ENCODE measurements at regions not wholly inside any gene's neighbourhood (a gene's known extent, or its start where the extent isn't known, plus 50 kb on each side); places are given as distances from the start of the nearest gene placed in this dataset.
"Not testable (repeated sequence)": the region's sequence is repeated elsewhere in the genome, so short reads cannot be mapped to it uniquely, and the experiment has no call there.

GRCh38 chr5:159642379-159642778, 273.9 kb upstream of the ADRA1B start:
- DNase-seq (ENCODE audit: low read depth, low spot score), result no peak

DNA sequence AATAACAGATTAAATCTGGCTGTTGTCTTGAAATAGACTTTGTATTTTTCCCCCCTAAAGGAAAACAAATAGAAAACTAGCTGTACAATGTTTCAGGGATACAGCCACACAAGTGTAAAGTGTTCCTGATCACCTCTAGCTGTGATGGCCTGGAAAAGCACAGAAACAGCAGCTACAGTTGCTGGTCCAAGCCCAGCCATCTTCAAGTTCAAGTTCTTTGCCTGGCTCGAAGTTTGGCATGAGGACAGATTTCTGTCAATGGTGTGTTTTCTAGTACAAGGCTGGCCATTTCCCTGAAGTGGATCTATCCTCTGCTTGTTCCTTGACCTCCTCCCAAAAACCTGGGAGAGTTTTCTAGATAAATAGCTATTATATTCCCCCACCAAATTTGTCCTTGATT, 272.2 kb upstream of the ADRA1B start:
- DNase-seq (ENCODE audit: low read depth, low spot score), result no peak

- DNase-seq (ENCODE audit: low read depth, low spot score), result no peak
Observed at GRCh38 chr5:159645179-159645846, 271.0 kb upstream of the ADRA1B start.

- DNase-seq (ENCODE audit: low read depth, low spot score), result no peak
Observed at GRCh38 chr5:159650803-159651202, 265.5 kb upstream of the ADRA1B start.

DNA sequence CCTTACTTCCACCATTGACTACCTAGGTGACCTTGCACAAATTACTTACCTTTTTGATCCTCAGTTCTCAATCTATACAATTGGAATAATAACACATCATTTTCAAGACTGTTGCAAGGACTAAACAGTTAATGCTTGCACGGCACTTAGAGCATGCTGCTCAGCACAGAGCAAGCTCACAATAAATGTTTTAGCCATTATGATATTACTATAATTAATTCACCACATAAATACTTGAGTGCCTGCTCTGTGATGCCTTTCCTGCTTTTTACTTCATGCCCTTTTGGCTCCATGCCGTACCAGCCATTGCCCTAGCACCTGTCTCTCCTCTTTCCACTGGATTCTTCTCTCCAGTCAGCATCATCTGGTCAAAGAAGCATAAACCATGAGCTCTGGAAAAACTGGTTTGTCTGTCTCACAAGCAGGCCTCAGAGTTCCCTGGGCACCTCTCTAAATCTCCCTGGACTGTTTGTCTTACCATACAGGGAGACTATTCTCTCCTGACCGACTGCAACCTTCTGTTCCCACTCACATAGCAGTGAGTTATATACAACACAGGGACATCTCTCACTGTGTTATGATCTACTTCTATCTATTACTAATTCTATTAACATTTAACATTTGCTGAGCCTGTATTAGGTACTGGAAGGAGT, 260.4 kb upstream of the ADRA1B start:
- no peak for DNase-seq (ENCODE audit: low read depth, low spot score)

GRCh38 chr5:159657298-159657697, 259.0 kb upstream of the ADRA1B start:
- DNase-seq (ENCODE audit: low read depth, low spot score), result no peak

DNA sequence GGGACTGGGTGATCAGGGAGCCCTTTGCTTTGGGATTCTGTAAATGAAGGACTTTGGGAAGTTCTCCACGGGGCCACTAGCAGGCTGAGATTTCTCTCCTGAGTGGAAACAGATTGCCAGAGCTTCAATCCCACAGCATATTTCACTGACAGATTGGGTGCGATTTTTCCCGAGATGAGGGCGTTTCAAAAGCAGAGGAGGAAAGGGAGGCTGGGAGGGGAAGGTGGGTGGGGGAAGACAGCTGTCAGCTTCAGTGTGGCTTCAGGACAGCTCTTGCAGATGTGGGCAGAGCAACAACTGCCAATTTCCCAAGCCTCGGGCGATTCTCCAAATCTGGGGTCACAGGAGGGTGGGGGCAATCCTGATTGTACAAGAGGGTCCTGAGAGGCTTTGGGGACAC, 258.5 kb upstream of the ADRA1B start:
- no peak for DNase-seq (ENCODE audit: low read depth, low spot score)

DNA sequence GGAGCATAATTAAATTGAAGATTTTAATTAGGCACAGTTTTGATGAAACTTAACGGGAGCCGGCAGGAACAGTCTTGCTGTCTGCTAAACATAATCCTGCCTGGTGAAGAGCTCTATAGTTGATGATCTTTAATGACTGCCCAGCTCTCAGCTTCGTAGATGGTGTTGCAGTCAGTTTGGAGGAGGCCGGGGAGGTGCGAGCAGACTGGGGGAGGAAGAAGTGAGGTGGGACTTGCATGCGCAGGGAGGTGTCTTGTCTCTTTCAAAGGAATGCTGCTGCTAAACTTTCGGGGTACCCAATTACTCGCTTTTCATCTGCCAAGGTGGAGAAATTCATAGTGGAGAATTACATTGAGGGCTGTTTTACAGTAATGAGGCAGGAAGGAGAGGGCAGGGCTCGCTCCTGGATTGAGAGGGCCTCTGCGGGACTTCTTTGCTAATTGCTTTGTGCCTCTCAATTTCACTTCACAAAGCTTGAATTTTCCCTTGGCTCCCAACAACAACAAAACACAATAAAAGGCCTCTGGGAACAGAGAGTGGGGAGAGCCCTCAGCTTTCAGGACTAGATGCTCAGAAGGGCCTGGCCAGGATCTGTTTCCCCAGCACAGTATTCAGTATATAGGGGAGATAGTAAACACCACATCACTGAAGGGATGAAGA, 257.9 kb upstream of the ADRA1B start:
- no peak for DNase-seq (ENCODE audit: low read depth, low spot score)

DNA sequence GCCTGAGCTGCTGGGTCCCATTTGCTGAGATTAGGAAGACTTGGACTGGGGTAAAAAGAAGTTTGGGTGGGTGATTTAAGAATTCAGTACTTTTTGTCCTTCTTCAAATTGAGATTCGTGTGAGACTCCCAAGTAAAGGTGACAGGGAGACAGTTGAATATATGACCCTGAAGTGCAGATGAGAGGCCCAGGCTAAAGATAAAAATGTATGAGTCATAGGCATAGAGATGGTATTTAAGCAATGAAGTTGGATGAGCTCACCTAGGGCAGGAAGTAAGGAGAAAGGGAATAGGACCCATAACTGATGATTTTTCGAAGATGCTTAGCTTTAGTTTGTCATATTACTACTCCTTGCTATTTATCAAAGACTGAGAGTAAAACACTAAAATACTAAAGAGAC, 255.9 kb upstream of the ADRA1B start:
- no peak for DNase-seq (ENCODE audit: low read depth, low spot score)

GRCh38 chr5:159663986-159664385, 252.3 kb upstream of the ADRA1B start:
- no peak for DNase-seq (ENCODE audit: low read depth, low spot score)

DNA sequence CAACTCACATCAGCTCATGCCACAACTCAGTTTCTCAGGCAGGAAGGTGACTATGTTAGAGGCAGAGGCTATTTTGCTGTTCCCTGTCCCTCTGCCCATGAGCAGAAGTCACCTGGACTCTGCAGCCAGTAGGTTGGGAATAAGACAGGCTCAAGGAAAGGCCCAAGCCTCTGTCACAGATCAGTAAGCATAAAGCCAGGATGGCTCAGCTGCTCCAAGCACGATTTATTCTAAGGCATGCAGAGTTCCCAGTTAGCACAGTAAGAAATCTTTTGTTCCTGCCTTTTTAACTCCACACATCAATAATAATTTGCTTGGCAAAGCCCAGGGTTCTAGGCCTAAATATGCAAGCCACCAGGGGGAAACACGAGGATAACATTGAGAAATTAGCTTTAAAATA, 249.0 kb upstream of the ADRA1B start:
- DNase-seq (ENCODE audit: low read depth, low spot score), result no peak

GRCh38 chr5:159668556-159668955, 247.7 kb upstream of the ADRA1B start:
- DNase-seq (ENCODE audit: low read depth, low spot score), result no peak

DNA sequence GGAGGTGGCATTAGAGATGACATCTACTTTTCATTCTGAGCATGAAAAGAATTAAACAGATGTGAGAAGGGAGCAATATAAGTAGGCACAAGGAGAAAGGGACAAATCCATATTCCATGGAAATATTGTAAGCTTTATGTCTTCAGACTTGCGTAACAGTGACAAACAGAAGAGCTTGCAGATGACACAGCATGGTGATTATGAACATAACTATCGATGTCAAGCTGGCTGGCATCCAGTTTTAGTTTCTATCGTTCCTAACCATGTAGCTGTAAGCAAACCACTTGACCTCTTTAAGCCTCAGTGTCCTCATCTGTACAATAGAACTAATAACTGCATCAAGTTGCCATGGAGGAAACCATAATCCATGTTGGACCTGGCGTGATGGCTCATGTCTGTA, 246.7 kb upstream of the ADRA1B start:
- no peak for DNase-seq (ENCODE audit: low read depth, low spot score)

- DNase-seq (ENCODE audit: low read depth, low spot score), result no peak
Observed at GRCh38 chr5:159671886-159672285, 244.4 kb upstream of the ADRA1B start.

- DNase-seq (ENCODE audit: low read depth, low spot score), result no peak
Observed at GRCh38 chr5:159673538-159673937, 242.7 kb upstream of the ADRA1B start.

GRCh38 chr5:159678657-159679392, 237.5 kb upstream of the ADRA1B start:
- DNase-seq (ENCODE audit: low read depth, low spot score), result no peak

GRCh38 chr5:159680095-159680494, 236.2 kb upstream of the ADRA1B start:
- no peak for DNase-seq (ENCODE audit: low read depth, low spot score)

DNA sequence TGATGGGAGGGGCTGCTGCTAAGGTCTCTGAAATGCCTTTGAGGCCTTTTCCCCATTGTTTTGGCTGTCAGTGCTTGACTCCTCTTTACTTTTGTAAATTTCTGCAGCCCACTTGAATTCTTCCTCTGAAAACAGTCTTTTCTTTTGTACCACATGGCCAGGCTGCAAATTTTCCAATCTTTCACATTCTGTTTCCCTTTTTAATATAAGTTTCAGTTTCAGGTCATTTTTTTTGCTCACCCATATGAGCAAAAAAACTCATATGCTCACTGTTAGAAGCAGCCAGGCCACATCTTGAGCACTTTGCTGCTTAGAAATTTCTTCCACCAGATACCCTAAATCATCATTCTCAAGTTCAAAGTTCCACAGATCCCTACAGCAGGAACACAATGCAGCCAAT, 234.6 kb upstream of the ADRA1B start:
- DNase-seq (ENCODE audit: low read depth, low spot score), result no peak

- DNase-seq (ENCODE audit: low read depth, low spot score), result no peak
Observed at GRCh38 chr5:159682623-159683022, 233.7 kb upstream of the ADRA1B start.

- not testable (repeated sequence) for DNase-seq (ENCODE audit: low read depth, low spot score)
Observed at GRCh38 chr5:159687892-159688291, 228.4 kb upstream of the ADRA1B start.

GRCh38 chr5:159695741-159696294, 220.5 kb upstream of the ADRA1B start:
- DNase-seq (ENCODE audit: low read depth, low spot score), result no peak

DNA sequence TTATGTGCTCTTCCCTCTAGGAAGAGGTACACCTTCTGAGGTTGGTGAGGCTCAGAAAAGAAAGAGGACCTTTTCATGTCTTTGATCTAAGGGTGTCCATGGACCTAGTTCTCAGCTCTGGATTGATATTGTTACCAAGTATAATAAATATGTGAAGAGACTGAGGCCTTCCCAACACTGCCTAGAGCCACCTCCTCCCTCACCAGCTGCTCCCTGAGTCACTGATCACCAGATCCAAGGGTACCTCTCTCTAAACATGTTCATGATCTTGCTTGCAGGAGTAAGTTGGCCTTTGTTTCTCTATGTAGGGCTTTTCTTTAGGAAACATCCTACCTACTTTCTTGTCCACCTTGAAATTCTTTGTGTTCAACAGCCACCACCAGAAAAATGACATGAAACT, 218.8 kb upstream of the ADRA1B start:
- no peak for DNase-seq (ENCODE audit: low read depth, low spot score)
